CD4-positive, alpha-beta T cell treated with Interleukin-15 for 4 hours (primary cell): ENCODE measurements at regions not wholly inside any gene's neighbourhood (a gene's known extent, or its start where the extent isn't known, plus 50 kb on each side); places are given as distances from the start of the nearest gene placed in this dataset.
"Not testable (repeated sequence)": the region's sequence is repeated elsewhere in the genome, so short reads cannot be mapped to it uniquely, and the experiment has no call there.

ENCODE experiments used
- DNase-seq: peaks from one replicate; pipeline ENCODE4 v3.0.0-alpha.2; 2020; ENCODE audit warnings: low spot score

DNA sequence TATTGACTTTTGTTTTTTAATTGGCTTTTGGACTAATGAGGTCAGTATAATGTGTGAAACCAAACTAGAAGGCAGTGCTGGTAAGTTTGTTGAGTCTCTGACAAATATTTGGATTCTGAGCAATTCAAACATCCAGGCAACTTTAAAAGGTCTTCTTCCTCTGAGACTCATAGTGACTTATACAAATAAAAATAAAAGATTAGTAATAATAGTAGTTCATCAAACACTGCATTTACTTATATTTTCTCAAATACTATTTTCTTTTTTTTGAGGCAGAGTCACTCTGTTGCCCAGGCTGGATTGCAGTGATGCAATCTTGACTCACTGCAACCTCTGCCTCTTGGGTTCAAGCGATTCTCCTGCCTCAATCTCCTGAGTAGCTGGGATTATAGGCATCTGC, 337.9 kb downstream of the DAD1 start:
- DNase-seq, result no peak

DNA sequence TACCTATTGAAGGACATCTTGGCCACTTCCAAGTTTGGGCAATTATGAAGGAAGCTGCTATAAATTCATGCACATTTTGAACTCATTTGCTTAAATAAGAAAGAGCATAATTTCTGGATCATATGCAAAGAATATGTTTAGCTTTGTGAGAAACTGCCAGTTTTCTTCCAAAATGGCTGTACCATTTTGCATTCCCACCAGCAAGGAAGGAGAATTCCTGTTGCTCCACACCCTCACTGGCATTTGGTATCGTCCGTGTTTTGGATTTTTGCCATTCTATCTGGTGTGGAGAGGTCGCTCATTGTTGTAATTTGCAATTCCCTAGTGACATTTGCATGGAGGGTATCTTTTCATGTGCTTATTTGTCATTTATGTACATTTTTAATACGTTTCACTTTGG, 339.3 kb downstream of the DAD1 start:
- DNase-seq, result no peak

DNA sequence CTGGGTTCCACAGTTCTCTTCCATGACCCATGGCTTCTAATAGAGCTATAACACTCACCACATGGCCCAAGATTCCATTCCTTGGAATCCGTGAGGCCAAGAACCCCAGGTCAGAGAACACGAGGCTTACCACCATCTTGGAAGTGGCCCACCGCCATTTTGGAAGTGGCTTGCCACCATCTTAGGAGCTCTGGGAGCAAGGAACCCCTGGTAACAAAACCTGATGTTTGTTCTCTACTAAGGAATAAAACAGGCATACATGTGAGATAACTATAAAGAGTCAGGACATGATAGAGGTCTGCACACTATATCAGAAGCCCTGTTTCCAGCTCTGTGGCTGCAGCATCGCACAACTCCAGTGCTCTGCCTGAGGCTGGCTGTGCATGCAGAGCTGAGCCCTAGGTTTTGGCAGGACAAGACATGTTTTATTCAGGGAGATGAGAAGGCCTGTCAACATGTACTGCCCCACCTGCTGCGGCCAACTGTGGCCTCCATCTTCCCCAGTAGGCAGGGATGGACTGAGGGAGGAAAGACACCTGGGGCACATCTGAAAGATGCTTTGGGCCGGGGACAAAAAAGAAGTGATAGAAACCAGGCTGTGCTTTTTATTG, 344.9 kb downstream of the DAD1 start:
- DNase-seq, result no peak

DNA sequence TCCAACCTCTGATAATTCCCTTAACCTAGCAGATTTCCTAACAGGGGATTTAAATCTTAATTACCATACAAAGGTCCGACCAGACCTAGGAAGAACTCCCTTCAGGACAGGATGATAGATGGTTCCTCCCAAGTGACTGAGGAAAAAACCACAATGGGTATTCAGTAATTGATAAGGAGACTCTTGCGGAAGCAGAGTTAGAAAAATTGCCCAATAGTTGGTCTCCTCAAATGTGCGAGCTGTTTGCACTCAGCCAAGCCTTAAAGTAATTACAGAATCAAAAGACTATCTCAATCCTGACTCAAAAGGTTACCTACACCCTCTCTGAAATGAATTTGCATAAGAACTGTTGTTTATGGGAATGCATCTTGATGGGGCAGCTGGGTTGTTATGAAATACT, 350.7 kb downstream of the DAD1 start:
- not testable (repeated sequence) for DNase-seq

DNA sequence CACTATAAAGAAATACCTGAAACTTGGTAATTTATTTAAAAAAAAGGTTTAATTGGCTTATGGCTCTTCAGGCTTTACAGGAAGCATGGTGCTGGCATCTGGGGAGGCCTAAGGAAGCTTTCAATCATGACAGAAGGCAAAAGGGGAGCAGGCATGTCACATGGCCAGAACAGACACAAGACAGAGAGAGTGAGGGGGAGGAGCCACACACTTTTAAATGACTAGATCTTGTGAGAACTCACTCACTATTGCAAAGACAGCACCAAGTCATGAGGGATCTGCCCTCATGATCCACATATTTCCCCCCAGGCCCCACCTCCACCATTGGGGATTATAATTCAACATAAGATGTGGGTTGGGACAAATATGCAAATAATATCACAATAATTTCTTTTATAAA, 355.6 kb downstream of the DAD1 start:
- no peak for DNase-seq

DNA sequence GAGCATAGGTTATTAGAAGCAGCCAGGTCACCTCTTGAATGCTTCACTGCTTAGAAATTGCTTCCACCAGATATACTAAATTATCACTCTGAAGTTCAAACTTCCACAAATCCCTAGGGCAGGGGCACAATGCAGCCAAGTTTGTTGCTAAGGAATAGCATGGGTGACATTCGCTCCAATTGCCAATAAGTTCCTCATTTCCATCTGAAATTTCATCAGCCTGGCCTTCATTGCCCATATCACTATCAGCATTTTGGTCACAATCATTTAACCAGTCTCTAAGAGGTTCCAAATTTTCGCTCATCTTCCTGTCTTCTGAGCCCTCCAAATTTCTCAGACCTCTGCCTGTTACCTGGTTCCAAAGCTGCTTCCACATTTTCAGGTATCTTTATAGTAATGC, 356.1 kb downstream of the DAD1 start:
- DNase-seq, result no peak

DNA sequence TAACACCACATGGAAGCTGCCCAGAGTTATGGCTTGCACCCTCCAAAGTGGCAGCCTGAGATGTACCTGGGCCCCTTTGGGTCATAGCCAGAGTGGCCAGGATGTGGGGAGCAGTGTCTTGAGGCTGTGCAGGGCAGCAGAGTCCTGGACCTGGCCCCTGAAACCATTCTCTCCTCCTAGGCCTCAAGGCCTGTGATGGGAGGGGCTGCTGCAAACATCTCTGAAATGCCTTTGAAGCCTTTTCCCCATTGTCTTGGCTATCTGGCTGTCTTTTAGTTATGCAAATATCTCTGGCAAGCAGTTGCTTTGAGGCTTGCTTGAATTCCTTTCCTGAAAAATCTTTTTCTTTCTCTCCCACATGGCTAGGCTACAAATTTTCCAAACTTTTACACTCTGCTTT, 356.5 kb downstream of the DAD1 start:
- no peak for DNase-seq

DNA sequence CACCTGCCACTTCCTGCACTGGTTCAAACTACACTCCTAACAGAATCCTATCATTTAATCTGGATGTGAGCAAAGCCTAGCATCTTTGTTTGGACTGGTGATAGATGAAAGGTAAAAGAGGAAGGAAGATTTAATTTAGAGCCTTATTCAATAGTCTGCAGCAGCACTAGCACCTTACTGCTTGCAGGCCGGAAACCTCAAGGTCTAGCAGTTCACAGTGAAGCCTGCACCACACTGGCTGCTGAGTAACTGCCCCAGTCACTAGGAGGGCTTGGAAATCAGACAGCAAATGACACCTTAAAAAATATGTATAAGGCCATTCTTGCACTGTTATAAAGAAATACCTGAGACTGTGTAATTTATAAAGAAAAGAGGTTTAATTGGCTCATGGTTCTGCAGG, 358.0 kb downstream of the DAD1 start:
- DNase-seq, result peak; percentile 23

DNA sequence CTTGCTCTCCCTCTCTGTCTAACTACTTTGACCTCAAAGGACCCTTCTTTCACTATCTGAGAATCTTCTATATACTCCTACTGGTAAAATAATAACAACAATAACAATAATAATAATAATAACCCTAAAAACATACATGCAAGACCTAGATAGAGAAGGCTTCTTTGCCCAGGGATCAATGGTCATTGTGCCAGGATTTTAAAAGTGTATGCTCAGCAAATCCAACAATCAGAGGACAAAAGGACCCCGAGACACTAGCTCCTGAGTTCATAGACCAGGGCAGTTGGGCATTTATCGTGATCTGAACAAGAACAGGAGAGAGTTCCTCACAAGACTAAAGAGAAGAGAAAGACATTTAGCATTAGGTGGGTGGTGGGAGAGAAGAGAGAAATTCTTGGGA, 358.5 kb downstream of the DAD1 start:
- no peak for DNase-seq

DNA sequence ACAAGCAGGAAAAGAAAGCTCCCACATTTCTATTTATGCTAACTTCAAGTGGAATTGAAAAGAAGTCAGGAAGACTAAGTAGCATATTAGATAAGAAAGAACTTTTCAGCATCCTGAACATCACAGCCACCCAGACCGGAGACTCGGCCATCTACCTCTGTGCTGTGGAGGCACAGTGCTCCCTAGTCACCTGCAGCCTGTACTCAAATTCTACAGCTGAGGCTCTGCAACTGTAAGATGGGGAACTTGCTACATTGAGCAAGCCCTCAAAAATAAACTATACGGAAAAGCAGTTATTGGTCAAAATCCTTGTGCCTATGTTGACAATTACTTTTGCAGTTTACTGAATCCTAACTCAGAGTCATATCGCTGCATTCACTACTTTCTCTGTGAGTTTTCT, 361.9 kb downstream of the DAD1 start:
- DNase-seq, result no peak

DNA sequence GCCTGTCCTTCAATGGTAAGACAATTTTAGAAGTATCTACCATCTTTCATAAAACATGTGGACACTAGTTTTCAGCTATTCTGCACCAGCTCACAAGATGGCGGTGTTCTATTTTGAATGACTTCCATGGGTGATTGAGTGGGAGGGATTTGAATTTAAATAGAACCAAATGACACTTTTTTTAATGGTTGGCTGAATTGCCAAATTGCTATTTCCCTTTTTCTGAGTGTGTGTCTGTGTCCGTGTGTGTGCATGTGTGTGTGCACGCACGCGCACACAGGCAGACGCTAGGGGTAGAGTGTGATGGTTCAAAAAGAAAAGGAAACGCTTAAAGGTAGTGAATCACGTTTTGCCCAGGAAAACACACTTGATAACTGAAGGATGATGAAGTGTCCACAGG, 362.6 kb downstream of the DAD1 start:
- DNase-seq, result peak; percentile 33

DNA sequence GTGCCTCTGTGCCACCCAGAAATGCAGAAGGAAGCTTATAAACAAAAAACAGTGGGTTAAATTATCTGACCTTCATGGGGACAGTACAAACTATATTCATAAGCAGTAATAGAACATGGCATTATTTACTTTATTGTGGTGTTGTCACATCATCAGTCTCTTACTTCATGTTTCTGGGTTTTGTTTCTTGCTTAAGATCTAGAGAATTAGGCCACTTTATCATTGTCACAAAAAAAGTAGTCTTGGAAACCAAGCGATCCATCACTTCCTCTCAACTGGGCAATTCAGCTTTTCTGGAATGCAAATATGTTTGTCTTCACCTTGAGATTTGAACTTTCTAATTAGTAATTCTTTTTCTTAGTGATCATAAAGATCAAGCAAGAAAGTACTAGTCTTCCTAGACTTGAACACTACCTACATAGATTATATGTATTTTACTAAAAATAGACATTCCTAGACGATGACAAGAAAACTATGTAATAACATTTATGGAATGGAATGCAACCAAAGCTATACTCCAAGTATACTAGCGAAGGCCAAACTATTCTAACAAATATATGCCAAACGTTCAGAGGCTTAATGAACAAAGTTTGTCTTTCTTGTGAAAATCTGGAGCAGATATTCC, 363.4 kb downstream of the DAD1 start:
- DNase-seq, result no peak

DNA sequence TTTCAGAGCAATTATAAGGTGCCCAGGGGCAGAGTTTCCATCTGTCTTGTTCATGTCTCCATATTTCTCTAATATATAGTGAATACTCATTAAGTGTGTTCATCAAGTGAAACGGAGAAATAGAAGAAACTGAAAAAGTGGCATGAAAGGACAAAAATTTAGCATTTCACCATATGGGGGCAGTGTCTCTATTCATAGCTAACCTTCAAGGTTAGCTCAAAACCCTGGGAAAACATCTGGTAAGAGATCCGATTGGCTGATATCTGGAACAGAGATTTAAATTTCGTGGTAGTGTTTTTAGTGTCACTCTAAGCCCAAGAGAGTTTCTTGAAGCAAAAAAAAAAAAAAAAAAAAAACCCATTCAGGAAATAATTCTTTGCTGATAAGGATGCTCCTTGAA, 367.5 kb downstream of the DAD1 start:
- peak; percentile 28 for DNase-seq

DNA sequence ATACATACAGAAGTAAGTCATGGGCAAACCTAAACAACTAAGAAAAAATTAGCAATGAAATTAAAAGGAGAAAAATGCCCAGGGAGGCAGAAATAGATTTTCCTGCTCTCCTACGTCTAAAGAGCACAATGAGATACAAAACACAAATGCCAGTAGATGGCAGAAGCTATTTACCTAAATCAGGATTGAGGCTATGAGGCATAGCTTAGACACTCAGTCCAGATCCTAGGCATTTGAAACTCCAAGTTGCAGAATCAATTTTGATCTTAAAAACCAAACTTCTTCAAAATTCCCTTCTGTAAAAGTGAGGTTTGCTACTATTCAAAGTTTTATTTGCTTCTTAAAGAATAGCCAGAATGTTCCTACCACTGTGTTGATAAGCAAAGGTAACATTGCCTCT, 368.6 kb downstream of the DAD1 start:
- no peak for DNase-seq

DNA sequence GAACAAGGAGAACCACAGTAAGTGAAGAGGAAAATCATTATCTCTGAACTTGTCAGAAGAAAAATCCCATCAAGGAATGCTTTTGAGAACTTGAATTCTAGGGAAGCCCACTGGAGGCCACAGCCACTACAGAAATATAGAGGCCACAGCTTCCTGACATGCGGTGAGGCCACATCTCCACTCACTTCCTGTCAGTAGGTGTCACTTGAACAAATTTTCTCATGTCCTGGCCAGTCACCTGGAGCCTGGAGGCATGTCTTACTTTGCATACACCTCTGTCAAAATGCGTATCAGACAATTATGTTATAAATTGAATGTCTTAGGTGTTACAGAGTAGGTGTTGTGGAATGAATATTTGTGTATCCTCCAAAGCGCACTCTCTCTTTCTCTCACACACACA, 370.3 kb downstream of the DAD1 start:
- peak; percentile 2 for DNase-seq

DNA sequence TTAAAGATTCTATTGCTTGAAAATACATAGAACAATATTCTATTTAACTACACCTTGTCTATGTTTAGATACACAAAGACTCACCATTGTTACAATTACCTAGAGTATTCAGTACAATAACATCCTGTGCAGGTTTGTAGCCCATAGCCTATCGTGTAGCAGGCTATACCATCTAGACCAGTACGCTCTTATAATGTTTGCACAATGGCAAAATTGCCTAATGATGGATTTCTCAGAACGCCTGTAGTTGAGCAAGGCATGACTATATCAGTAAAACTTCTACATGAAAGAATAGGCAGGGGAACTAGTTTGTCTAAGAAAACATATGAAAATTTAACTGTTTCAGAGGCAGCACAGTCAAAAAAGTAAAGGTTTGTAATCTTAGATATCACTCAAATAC, 375.9 kb downstream of the DAD1 start:
- DNase-seq, result no peak

DNA sequence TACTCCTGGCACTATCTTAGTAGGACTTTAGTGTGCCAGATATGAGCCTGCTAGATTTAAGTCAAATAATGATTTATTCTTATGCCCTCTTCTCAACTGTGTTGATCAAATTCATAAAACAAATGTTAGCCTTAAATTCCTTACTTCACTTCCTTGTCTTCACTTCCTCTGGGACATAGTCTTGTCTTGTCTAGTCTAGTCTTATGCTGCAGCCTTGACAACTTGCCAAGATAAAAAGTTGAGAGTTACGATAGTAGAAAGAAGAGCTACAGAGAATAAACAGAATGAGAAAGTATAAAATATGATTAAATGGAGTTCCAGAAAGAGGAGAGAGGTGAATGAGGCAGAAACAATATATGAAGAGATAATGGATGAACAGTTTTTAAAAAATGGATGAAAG, 378.1 kb downstream of the DAD1 start:
- DNase-seq, result no peak

DNA sequence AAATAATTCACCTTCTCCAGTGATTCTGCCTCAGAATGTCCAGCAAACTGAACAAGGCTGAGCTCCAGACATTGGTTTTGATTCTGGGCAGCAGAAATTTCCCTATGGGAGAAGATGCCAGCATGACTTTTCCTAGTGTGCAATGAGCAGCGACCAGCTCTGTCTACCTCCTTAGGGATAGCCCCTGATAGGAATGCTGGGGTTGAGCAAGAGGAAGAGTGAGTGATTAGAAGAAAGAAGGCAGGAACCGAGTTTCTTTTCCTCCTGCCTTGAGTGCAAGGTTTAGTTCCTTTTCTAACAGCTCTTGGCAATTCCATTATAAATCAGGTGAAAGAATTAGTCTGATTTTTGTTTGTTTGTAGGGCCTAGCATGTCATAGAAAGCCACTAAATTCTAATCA, 379.0 kb downstream of the DAD1 start:
- no peak for DNase-seq

DNA sequence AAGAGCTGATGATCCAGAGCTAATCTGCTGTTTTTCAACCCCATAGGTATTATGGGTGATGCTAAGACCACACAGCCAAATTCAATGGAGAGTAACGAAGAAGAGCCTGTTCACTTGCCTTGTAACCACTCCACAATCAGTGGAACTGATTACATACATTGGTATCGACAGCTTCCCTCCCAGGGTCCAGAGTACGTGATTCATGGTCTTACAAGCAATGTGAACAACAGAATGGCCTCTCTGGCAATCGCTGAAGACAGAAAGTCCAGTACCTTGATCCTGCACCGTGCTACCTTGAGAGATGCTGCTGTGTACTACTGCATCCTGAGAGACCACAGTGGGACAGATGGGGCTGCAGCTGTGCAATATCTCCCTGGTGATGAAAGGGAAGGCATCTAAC, 386.0 kb downstream of the DAD1 start:
- DNase-seq, result no peak

DNA sequence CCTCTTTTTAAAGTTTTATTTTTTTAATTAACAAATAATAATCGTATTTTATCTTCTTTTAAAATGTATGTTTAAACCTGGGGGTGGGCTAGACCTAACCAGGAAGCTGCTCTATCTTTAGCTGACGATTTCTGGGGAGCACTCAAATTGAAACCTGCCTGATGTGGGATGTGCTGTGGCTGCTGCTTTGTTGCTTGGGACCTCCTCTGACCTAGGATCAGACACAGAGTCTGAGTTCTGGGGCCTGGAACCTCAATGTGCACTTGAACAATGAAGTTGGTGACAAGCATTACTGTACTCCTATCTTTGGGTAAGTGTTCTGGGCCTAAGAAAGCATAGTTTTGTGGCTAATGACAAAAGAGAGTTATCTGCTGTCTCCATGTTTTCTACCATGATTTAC, 386.7 kb downstream of the DAD1 start:
- DNase-seq, result no peak

DNA sequence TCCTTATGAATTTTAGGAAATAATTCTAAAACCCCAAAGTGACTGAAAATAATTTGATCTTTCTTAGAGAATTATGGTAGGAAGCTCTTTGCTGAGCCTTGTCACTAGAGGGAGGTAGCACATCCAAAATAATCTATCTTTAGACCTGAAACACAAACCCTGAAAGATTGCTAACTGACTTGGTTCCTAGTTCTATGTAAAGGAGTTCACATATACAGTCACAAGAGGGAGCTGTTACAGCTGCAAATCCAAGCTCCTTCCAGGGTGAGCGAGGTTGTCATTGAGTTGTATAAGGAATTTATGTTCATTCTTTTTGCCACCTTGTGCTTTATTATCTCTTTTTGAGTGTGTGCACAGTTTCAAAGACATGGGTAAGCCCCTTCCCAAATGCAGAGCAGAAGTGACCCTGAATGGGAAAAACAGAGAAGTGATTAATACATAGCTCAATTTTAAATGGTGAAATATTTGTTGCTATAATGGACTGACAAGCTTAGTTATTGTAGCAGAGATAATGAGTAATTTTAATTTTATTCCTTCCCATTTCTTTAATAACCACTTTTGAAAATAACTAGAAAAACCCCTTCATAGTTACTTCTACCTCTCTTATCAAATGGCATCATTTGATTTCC, 387.9 kb downstream of the DAD1 start:
- DNase-seq, result peak; percentile 30

DNA sequence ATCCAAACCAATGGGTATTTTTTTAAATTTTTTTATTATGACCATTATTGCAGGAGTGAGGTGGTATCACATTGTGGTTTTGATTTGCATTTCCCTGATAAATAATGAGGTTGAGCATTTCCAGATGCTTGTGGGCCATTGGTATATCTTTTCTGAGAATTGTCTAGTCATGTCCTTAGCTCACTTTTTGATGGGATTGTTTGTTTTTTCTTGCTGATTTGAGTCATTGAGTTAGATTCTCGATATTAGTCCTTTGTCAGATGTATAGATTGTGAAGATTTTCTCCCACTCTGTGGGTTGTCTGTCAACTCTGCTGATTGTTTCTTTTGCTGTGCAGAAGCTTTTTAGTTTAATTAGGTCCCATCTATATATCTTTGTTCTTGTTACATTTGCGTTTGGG, 388.9 kb downstream of the DAD1 start:
- DNase-seq, result not testable (repeated sequence)

DNA sequence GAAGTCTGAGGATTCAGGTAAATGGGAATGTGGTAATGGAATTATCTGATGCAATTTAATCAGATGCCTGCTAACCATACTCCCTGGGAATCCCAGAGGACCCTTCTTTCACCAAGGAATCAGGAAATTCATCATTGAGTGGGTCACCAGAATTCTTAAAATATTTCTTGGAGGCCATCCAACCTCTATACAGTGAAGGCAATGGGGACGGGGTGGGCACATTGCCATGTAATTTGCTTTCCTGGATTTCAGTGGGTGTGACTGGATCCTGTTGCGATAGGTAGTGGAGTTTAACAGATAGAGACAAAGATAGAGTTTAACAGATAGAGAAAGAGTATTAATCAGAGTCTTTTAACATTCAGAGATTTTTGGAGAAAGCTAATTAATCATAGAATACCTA, 394.4 kb downstream of the DAD1 start:
- no peak for DNase-seq
